Cardiac septum (tissue), 1 donor: ENCODE measurements at regions not wholly inside any gene's neighbourhood (a gene's known extent, or its start where the extent isn't known, plus 50 kb on each side); places are given as distances from the start of the nearest gene placed in this dataset.

ENCODE experiments used
- DNase-seq: peaks from one replicate; pipeline ENCODE4 v3.0.0-alpha.2; 2020; ENCODE audit warnings: low spot score
- intact Hi-C: fragments of 100-400 bp; cut with DNase I; formaldehyde crosslinking; loops from one replicate; pipeline ENCODE4 v1.14.0; 2022
- donor health status: DM: no; HTN: no; CAD: no.

- intact Hi-C loops: no loop called here
- no peak for DNase-seq
These were observed 216.5 kb downstream of the LY86 start for GRCh38 chr6:6804843-6805615.

DNA sequence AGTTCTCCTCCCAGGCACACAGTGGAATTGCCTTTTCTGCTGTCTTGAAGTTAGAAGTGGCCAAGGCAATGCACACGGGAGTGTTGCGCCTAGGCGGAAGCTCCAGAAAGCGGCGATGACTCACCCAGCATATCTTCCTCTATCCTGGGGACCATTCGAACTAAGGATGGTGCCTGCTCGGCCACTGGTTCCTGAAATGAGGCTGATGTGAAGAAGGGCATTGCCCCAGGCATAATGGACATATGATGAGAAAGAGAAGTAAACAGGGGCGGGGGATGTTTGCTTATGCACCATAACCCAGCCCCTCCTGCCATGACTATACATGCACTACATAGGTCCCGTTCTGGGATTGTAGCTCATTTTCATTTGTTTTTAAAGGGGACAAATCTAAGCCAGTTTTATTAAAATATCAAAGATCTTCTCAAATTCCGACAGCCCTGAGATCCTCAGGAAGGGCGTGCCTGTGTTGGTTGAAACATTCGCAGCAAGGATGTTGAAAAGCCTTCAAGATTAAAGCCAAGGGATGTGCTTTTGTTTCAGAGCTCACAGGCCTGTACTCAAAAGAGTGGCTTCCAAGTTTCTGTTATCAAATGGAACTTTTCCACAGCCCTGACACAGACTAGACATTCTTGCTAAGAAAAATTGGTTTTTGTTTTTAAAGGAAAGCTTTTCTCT, 218.5 kb downstream of the LY86 start:
- DNase-seq: peak; percentile 93
- intact Hi-C loops: no loop called here

GRCh38 chr6:6808343-6808742, 219.8 kb downstream of the LY86 start:
- intact Hi-C loops: no loop called here
- DNase-seq: no peak

DNA sequence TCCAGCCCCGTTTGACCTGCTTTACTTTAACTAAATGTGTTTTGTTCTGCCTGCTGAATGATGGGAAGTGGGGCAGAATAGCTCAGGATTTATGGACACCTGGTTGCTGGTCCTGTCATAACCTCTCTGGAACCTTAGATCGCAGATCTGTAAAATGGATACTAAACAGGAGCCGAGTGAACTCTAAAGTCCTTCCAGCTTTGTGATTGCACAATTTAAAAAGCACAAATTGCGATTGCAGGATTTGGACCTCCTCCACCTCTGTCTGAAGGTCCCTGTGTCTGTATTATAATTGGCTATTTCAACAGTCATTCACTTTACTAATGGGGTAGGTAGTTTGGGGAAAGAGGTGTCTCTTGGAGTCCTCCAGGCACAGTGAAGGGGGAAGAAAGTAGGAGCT, 220.4 kb downstream of the LY86 start:
- intact Hi-C loops: no loop called here

GRCh38 chr6:6810727-6811126, 222.2 kb downstream of the LY86 start:
- intact Hi-C loops: no loop called here
- DNase-seq: no peak

More for the DNA sequence above, 220.4 kb downstream of the LY86 start:
- DNase-seq: no peak

GRCh38 chr6:6811128-6812009, 222.8 kb downstream of the LY86 start:
- no peak for DNase-seq
- intact Hi-C loops: no loop called here

- no peak for DNase-seq
- intact Hi-C loops: no loop called here
These were observed 223.9 kb downstream of the LY86 start for GRCh38 chr6:6812427-6812826.

DNA sequence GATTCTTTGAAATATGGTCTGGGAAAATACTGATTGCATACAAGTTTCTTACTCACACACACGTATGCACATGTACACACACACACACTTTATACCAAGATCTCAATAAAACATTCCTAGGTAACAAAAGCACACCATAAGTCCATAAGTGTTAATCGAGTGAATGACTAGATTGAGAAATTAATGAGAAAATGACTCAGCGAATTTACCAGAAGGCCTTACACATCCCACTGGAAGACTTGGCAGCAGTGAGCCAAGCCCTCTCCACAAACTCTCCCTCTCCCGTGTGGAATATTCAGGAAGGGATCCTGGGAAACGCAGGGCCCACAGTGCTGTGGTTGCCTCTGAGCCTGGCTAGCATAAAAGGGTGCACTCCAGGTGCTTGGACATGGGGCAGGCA, 227.2 kb downstream of the LY86 start:
- intact Hi-C loops: no loop called here
- DNase-seq: no peak

DNA sequence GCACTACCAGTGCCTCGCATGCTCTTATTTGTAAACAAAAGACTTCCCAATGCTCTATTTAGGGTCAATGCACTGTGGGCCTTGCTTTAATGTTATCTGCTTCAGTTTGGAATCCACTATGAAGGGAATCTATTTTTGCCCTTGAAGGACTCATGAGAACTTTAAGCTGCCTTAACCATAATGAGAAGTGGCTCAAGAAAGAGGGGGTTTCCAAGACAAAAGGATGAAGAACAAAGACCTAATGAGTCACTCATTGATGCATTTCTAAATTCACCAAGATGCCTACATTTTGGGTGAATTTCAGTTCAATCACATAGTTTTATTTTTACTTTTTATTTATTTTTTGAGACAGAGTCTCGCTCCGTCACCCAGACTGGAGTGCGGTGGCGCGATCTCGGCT, 228.2 kb downstream of the LY86 start:
- DNase-seq: no peak
- intact Hi-C loops: no loop called here

GRCh38 chr6:6818078-6818639, 229.6 kb downstream of the LY86 start:
- no peak for DNase-seq
- intact Hi-C loops: no loop called here

GRCh38 chr6:6820641-6821238, 232.2 kb downstream of the LY86 start:
- intact Hi-C loops: no loop called here
- no peak for DNase-seq

DNA sequence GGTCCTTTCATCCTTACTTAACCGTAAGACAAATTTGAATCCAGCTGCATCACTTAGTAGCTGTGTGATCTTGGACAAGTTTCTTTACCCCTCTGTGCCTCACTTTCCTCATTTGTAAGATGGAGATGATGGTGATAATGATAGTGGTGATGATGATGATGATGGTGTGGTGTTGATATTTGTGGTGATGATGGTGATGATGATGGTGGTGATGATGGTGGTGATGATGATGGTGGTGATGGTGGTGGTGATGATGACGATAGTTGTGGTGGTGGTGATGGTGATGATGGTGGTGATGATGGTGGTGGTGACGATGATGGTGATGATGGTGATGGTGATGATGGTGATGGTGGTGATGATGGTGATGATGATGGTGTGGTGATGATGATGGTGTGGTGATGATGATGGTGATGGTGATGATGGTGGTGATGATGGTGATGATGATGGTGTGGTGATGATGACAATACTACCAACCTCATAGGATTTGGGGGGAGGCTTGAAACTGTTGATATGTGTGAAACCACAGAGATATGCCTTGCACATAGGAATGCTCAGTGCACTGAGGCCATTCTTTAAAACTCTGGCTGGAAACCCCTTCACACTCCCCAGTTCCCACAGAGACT, 233.2 kb downstream of the LY86 start:
- intact Hi-C loops: no loop called here
- no peak for DNase-seq

DNA sequence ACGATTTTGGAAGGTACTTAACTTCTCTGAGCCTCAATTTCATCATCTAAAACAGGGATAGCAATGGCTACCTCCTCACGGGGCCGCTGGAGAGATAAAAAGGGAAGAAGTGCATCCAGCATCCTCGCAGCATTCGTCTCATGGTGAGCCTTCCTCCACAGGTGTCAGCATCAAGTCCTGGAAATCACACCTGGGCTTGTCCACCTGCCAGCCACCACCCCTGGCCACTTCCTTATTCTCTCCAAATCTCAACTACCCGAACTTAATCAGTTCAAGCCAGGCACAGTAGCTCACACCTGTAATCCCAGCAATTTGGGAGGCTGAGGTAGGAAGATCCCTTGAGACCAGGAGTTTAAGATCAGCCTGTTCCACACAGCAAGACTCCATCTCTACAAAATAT, 234.5 kb downstream of the LY86 start:
- no peak for DNase-seq
- intact Hi-C loops: no loop called here

GRCh38 chr6:6823568-6824224, 235.2 kb downstream of the LY86 start:
- DNase-seq: no peak

DNA sequence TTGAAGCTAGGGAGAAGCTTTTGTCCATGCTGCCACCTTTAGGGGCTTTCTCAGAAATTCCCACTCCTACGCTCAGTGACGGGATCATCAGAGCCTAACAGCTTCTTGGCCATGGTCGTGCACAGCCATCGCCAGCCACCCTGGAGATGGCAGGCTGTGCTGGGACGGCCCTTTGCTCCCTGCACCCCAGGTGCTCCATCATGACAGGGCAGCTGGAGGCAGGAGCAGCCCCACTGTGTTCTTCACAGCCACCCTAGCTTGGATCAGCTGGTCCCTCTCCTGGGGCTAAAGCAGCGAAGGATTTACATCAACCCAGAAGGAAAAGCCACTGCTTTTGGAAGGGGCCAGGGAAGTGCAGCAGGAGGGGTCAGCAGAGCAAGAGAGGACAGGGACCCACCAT, 235.9 kb downstream of the LY86 start:
- intact Hi-C loops: no loop called here
- no peak for DNase-seq

More at GRCh38 chr6:6823568-6824224, 235.2 kb downstream of the LY86 start:
- intact Hi-C loops: no loop called here

GRCh38 chr6:6825193-6825784, 236.8 kb downstream of the LY86 start:
- intact Hi-C loops: no loop called here
- DNase-seq: no peak

DNA sequence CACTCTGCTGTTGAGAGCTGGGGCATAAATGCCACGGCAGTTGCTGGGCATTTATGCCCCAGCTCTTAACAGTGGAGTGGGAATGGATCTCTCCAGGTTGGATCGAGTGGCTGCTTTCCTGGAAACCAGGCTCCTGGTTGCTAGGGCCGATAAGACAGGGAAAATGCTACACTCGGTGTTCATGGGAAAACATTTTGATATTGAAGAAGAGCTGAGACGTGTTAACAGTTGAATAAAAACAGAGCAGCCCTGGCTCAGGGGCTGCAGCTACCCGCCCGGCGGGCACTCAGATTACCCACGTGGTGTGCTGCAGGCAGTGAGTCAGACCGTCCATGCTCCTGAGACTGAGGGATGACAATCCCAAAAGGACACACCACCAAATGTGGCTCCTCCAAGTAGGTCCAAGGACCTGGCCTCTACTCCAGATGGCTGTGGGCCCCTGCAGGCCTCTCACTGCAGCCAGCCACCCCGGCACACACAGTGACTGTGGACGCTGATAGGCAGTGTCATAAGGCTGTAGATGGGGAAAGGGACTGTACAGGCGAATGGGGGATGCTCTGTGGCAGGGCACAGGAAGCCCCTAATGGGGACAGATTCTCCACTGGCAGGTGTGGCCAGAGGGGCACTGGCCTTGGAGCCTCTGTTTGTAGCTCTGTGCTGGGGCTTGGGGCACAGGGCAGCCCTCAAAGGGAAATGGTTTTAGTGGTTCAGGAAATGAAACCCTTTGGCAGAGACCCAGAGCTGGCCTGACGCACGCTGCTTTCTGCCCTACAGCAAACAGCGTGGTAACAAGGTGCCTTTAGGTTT, 237.8 kb downstream of the LY86 start:
- intact Hi-C loops: no loop called here
- peak; percentile 79 for DNase-seq

DNA sequence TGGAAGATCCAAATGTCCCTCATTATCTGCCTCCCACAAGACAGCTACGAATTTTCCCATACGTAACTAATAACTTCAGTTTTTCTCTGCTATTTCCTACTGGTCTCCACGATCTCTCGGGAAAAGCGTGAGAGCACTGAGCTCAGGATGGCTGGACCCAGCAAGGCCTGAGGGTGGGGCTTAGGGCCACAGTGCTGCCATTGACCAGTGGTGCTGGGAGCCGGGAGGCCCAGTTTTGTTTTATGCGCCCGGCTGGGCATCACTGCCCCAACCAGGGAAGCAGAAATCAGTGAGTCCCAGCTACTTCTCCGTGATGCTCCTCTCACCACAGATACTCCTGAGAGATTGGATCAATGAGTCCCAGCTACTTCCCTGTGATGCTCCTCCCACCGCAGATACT, 238.4 kb downstream of the LY86 start:
- no peak for DNase-seq
- intact Hi-C loops: no loop called here
